AG09309 (cell line): ENCODE measurements at regions not wholly inside any gene's neighbourhood (a gene's known extent, or its start where the extent isn't known, plus 50 kb on each side); places are given as distances from the start of the nearest gene placed in this dataset.

ENCODE experiments used
- DNase-seq: peaks from one replicate; pipeline ENCODE4 v3.0.0-alpha.2; 2010; ENCODE audit warnings: low read depth
- H3K4me3 ChIP-seq: 2 replicates; pipeline ENCODE4 v1.5.1; 2011; ENCODE audit warnings: mild to moderate bottlenecking, low read depth, low read length, moderate library complexity; ENCODE audit not compliant: control insufficient read depth
- TF ChIP-seq, protein P1 (sequence below): IDR thresholded peaks from 2 replicates; pipeline ENCODE4 v1.5.1; 2011; ENCODE audit warnings: mild to moderate bottlenecking, low read depth, low read length, inconsistent platforms; ENCODE audit not compliant: insufficient read depth, control insufficient read depth; ENCODE audit errors: missing control alignments

DNA sequence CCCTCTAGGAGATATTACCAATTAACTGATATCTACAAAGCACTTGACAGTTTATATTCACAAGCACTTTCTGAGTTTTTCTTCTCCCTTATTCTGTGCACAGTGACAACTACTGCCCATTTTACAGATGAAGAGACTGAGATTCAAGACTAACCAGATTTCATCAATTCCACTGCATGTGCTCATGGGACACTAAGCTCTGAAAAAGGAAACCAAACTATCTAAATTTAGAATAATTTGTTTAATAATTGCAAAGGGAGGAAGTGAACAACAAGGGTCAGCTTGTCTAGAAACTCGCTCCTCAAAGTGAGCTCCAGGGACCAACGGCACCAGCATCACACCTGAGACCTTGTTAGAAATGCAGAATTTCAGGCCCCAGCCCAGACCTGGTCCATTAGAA lies 50.8 kb upstream of the MYLIP start:
- no peak overlapping the region for H3K4me3 ChIP-seq
- no peak for DNase-seq
- TF ChIP-seq, protein P1, sequence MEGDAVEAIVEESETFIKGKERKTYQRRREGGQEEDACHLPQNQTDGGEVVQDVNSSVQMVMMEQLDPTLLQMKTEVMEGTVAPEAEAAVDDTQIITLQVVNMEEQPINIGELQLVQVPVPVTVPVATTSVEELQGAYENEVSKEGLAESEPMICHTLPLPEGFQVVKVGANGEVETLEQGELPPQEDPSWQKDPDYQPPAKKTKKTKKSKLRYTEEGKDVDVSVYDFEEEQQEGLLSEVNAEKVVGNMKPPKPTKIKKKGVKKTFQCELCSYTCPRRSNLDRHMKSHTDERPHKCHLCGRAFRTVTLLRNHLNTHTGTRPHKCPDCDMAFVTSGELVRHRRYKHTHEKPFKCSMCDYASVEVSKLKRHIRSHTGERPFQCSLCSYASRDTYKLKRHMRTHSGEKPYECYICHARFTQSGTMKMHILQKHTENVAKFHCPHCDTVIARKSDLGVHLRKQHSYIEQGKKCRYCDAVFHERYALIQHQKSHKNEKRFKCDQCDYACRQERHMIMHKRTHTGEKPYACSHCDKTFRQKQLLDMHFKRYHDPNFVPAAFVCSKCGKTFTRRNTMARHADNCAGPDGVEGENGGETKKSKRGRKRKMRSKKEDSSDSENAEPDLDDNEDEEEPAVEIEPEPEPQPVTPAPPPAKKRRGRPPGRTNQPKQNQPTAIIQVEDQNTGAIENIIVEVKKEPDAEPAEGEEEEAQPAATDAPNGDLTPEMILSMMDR: no peak

DNA sequence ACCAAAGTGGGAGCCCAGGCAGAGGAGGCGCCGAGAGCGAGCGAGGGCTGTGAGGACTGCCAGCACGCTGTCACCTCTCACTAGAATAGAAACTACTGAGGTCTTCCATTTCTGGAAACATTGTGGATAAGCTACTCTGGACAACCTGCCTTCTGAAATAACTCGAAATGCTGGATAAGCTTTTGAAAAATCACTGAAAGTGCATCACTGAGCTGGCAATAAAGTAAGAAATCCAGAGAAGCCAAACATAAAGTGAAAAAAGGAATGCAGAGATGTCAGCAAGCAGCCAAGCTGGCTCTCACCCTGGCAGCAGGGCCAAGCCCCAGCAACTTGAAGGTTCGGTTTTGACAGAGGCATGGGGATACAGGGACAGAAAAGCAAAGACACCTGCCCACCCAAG lies 59.2 kb upstream of the MYLIP start:
- no peak for DNase-seq
- TF ChIP-seq, protein P1: no peak

DNA sequence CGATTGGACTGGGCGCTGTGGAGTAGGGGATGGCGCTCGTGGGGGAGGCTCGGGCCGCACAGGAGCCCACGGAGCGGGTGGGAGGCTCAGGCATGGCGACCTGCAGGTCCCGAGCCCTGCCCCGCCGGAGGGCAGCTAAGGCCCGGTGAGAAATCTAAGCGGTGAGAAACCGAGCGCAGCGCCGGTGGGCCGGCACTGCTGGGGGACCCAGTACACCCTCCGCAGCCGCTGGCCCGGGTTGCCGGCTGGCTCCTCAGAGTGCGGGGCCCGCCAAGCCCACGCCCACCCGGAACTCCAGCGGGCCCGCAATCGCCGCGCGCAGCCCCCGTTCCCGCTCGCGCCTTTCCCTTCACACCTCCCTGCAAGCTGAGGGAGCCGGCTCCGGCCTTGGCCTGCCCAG lies 59.7 kb upstream of the MYLIP start:
- no peak for DNase-seq
- TF ChIP-seq, protein P1: no peak
- no peak overlapping the region for H3K4me3 ChIP-seq

More for the DNA sequence above, 59.2 kb upstream of the MYLIP start:
- no peak overlapping the region for H3K4me3 ChIP-seq

DNA sequence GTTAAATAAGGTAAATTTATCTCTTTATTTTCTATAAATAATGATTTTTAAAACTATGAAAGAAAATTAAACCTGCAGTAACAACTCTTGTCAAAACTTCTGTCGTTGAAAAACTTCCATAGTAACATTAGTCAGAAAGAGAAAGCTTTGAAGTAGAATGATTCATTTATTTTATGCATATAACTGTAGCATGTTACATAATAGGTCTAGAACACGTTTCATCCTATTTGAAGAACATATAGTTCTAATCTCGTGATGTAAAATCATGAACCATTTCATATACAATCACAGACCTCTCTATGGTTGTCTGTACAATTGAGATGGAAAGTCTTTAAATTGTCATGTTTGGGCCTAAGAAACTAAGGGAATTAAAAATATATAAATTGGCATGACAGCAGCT lies 61.3 kb upstream of the MYLIP start:
- TF ChIP-seq, protein P1: no peak
- no peak for DNase-seq
- H3K4me3 ChIP-seq: no peak overlapping the region

DNA sequence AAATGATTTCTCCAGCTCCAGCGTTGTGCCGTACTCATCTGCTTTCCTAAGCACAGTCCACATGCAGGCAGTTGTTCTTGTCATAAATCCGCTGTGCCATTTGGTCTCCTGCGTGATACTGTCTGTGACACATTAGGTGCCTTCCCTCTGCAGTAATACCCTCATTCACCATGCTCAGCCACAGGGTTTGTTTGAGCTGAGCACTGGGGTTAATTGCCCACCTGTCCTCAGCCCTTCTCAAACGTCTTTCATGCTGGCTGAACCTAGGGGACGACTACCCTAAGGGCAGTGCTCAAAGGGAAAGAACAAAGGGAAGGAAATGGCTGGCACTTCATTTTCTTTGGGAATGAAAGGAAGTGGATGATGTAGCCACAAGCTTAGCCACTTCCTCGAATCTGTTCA lies 64.2 kb upstream of the MYLIP start:
- no peak for DNase-seq
- H3K4me3 ChIP-seq: no peak overlapping the region

DNA sequence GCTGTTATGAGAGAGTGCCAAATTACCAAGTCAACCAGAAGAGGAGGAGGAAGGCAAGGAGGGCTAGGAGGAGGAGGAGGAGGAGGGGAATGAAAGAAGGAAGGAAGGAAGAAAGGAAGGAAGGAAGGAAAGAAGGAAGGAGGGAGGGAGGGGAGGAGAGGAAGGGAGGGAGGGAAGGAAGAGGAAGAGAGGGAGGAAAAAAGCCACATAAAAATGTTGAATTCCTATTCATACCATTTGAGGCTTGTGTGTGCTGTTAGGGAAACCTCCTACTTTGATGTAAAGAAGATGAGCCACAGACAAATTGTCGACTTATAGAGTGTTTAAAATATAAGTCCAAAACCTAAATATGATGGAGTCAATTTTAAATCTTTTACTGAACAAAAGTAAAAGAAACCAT lies 65.3 kb upstream of the MYLIP start:
- DNase-seq: no peak
- H3K4me3 ChIP-seq: no peak overlapping the region
- TF ChIP-seq, protein P1: no peak

More for the DNA sequence above, 64.2 kb upstream of the MYLIP start:
- TF ChIP-seq, protein P1: no peak

DNA sequence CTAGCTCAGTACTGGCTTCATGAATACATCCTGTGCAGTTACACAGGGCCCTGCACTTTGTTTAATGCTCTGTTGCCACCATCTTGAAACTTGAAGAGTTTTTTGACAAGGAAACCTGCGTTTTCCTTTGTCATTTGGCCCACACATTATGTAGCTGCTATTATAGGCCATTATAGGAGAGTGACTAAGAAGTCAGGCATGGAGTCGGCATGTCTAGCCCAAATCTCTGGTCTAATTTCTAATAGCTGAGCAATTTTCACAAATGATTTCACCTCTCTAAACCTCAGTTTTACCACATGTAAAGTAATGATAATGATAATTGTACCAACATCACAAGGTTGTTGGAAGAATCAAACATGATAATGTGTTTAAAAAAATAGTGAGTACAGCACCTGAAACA lies 67.1 kb upstream of the MYLIP start:
- H3K4me3 ChIP-seq: no peak overlapping the region
- TF ChIP-seq, protein P1: no peak
- DNase-seq: no peak
